OCI-LY1 (cell line): ENCODE measurements at regions not wholly inside any gene's neighbourhood (a gene's known extent, or its start where the extent isn't known, plus 50 kb on each side); places are given as distances from the start of the nearest gene placed in this dataset.
"Not testable (repeated sequence)": the region's sequence is repeated elsewhere in the genome, so short reads cannot be mapped to it uniquely, and the experiment has no call there.

Experiments
- H2AFZ ChIP-seq: fragments of 200-600 bp; sonication (generic), shearing (Covaris generic); 2 replicates; pipeline ENCODE4 v1.6.0; 2014; ENCODE audit warnings: antibody characterized with exemption, mild to moderate bottlenecking, low read length
- H3F3A ChIP-seq: fragments of 200-600 bp; sonication (generic), shearing (Covaris generic); 2 replicates; pipeline ENCODE4 v1.6.0; 2014; ENCODE audit warnings: mild to moderate bottlenecking, antibody characterized with exemption, low read length, moderate library complexity; ENCODE audit not compliant: insufficient read depth
- H3K27ac ChIP-seq: fragments of 200-600 bp; sonication (generic); 2 replicates; pipeline ENCODE4 v1.5.1; 2014; ENCODE audit warnings: low read length, mixed run types, mild to moderate bottlenecking, low read depth; ENCODE audit not compliant: poor library complexity, severe bottlenecking
- H3K27me3 ChIP-seq: fragments of 200-600 bp; sonication (generic); 2 replicates; pipeline ENCODE4 v1.6.0; 2014; ENCODE audit warnings: antibody characterized with exemption, mild to moderate bottlenecking, low read length, moderate library complexity; ENCODE audit not compliant: insufficient read depth
- H3K36me3 ChIP-seq: fragments of 200-600 bp; sonication (generic); 2 replicates; pipeline ENCODE4 v1.6.1; 2014; ENCODE audit warnings: mild to moderate bottlenecking, antibody characterized with exemption, low read length, moderate library complexity, mixed read lengths; ENCODE audit not compliant: insufficient read depth
- H3K4me1 ChIP-seq: fragments of 200-600 bp; sonication (generic); 2 replicates; pipeline ENCODE4 v1.5.1; 2014; ENCODE audit warnings: mild to moderate bottlenecking, low read length, moderate library complexity; ENCODE audit not compliant: insufficient read depth, severe bottlenecking
- H3K4me2 ChIP-seq: fragments of 200-600 bp; sonication (generic), shearing (Covaris generic); 2 replicates; pipeline ENCODE4 v1.6.1; 2014; ENCODE audit warnings: low read length
- H3K4me3 ChIP-seq: fragments of 200-600 bp; sonication (generic); 2 replicates; pipeline ENCODE4 v1.5.1; 2014; ENCODE audit warnings: low read length, low read depth, mild to moderate bottlenecking, mixed read lengths; ENCODE audit not compliant: poor library complexity, severe bottlenecking
- H3K79me2 ChIP-seq: fragments of 200-600 bp; shearing (Covaris generic); 2 replicates; pipeline ENCODE4 v1.6.1; 2016; ENCODE audit warnings: mixed run types, low read length, mixed read lengths; ENCODE audit not compliant: insufficient read depth
- H3K9ac ChIP-seq: fragments of 200-600 bp; sonication (generic), shearing (Covaris generic); 2 replicates; pipeline ENCODE4 v1.6.1; 2014; ENCODE audit warnings: mild to moderate bottlenecking, low read length, mixed read lengths
- H3K9me2 ChIP-seq: fragments of 200-600 bp; sonication (generic), shearing (Covaris generic); 2 replicates; pipeline ENCODE4 v1.6.1; 2014; ENCODE audit warnings: low read depth, mild to moderate bottlenecking, low read length, mixed read lengths
- H3K9me3 ChIP-seq: fragments of 200-600 bp; shearing (Covaris generic); 2 replicates; pipeline ENCODE4 v1.6.1; 2014; ENCODE audit warnings: low read length, mixed read lengths
- H4K20me1 ChIP-seq: fragments of 200-600 bp; sonication (generic), shearing (Covaris generic); 2 replicates; pipeline ENCODE4 v1.6.0; 2016; ENCODE audit warnings: mild to moderate bottlenecking, low read length; ENCODE audit not compliant: insufficient read depth
- EZH2 ChIP-seq: fragments of 200-600 bp; sonication (generic), shearing (Covaris generic); IDR thresholded peaks from 2 replicates; pipeline ENCODE4 v1.8.0; 2017; ENCODE audit warnings: borderline replicate concordance, mixed run types, mild to moderate bottlenecking, antibody characterized with exemption, low read length, moderate library complexity, mixed read lengths
- TF ChIP-seq, protein P1 (sequence below): fragments of 200-600 bp; sonication (generic), shearing (Covaris generic); IDR thresholded peaks from 2 replicates; pipeline ENCODE4 v1.5.1; 2017; ENCODE audit warnings: mild to moderate bottlenecking, antibody characterized with exemption, low read length, moderate library complexity, mixed read lengths

DNA sequence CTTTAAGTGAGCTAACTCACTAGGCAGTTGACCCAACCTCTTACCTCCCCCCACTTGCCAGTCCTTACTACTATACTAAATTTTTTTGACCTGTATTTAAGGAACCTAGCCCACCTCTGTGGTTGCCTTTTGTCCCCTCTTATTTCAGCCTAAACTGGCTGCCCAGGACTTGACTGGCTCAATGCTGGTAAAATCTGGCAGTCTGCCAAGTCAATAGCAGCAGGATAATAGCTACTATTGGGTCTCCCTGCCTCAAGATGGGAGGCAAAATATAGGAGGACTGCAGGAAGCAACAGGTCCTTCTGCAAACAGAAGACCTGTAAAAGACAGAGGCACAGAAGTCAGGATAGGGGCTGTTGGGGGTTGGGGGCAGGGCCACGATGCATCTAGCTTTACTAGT lies 144.2 kb upstream of the POGK start:
- TF ChIP-seq, protein P1, sequence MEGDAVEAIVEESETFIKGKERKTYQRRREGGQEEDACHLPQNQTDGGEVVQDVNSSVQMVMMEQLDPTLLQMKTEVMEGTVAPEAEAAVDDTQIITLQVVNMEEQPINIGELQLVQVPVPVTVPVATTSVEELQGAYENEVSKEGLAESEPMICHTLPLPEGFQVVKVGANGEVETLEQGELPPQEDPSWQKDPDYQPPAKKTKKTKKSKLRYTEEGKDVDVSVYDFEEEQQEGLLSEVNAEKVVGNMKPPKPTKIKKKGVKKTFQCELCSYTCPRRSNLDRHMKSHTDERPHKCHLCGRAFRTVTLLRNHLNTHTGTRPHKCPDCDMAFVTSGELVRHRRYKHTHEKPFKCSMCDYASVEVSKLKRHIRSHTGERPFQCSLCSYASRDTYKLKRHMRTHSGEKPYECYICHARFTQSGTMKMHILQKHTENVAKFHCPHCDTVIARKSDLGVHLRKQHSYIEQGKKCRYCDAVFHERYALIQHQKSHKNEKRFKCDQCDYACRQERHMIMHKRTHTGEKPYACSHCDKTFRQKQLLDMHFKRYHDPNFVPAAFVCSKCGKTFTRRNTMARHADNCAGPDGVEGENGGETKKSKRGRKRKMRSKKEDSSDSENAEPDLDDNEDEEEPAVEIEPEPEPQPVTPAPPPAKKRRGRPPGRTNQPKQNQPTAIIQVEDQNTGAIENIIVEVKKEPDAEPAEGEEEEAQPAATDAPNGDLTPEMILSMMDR, result no peak
- H3F3A ChIP-seq, result no peaks in the 10 kb centered on the region
- H3K9me2 ChIP-seq, result no peaks in the 10 kb centered on the region
- H3K79me2 ChIP-seq, result no peaks in the 10 kb centered on the region
- no peaks in the 10 kb centered on the region for H3K36me3 ChIP-seq
- H3K4me2 ChIP-seq, result no peak overlapping the region
- H4K20me1 ChIP-seq, result no peaks in the 10 kb centered on the region
- no peaks in the 10 kb centered on the region for H3K4me1 ChIP-seq
- H3K27me3 ChIP-seq, result no peaks in the 10 kb centered on the region
- H3K9me3 ChIP-seq, result no peaks in the 10 kb centered on the region
- no peak overlapping the region for H2AFZ ChIP-seq
- H3K4me3 ChIP-seq, result no peak overlapping the region
- no peak overlapping the region for H3K9ac ChIP-seq
- H3K27ac ChIP-seq, result no peak overlapping the region

DNA sequence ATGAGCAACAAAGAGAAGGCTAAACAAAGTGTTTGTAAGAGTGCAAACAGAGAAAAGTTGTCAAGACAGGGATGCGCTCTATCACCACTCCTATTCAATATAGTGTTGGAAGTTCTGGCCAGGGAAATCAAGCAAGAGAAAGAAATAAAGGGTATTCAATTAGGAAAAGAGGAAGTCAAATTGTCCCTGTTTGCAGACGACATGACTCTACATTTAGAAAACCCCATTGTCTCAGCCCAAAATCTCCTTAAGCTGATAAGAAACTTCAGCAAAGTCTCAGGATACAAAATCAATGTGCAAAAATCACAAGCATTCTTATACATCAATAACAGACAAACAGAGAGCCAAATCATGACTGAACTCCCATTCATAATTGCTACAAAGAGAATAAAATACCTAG lies 143.4 kb upstream of the POGK start:
- H3F3A ChIP-seq, H4K20me1 ChIP-seq, H3K36me3 ChIP-seq, H2AFZ ChIP-seq, H3K27ac ChIP-seq, H3K4me2 ChIP-seq, H3K9me3 ChIP-seq, H3K9me2 ChIP-seq, H3K4me3 ChIP-seq, H3K9ac ChIP-seq, H3K27me3 ChIP-seq, H3K79me2 ChIP-seq, H3K4me1 ChIP-seq: not testable (repeated sequence)

DNA sequence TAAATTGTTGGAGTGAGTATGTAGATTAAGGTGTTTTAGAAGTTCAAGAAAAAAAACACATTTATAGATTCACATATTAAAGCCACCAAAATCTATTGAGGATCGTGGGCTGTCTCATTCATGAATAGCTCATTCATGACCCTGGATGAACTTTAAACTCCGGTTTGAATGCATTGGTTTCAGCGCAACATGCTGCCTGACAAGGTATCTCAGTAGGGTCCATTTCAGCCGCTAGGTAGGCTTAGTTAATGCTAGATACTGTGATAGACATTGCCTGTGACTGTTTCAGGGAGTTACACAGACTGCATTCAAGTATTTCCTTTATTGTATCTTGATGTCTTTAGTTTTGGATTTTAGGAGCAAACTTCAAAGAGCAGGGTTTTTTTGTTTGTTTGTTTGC lies 140.5 kb upstream of the POGK start:
- H3F3A ChIP-seq, result no peaks in the 10 kb centered on the region

DNA sequence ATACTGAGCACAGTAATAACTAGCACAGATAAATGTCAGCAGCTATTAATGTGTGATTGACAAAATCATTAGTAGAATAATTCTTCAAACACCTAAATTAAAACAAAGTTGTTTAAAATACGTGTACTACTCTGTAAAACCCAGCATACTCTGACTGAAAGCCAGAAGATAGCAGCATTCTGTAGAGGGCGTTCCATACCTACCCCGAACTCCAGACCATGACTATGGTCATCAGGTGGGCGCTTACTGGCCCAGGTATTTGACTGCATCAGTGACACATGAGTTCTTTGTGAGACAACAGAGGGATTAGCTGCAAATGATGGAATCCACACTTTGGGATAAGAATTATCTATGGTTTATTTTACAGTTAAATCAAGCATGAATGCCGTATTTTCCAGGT lies 139.7 kb upstream of the POGK start:
- Histone ChIP-seq H3K36me3 (no peaks in the 10 kb centered on the region), H3F3A (no peaks in the 10 kb centered on the region), H3K4me1 (no peaks in the 10 kb centered on the region), H3K4me2 (no peak overlapping the region), H3K27me3 (no peaks in the 10 kb centered on the region), H3K9me2 (no peaks in the 10 kb centered on the region), H3K9me3 (no peaks in the 10 kb centered on the region), H3K79me2 (no peaks in the 10 kb centered on the region), H3K4me3 (no peak overlapping the region), H2AFZ (no peak overlapping the region), H3K27ac (no peak overlapping the region), H3K9ac (no peak overlapping the region), H4K20me1 (no peaks in the 10 kb centered on the region)
- TF ChIP-seq, protein P1, result no peak
- no peak for TF ChIP-seq EZH2

More for the DNA sequence above, 140.5 kb upstream of the POGK start:
- Histone ChIP-seq H3K9me3 (no peaks in the 10 kb centered on the region), H3K27me3 (no peaks in the 10 kb centered on the region), H3K4me3 (no peak overlapping the region), H3K4me2 (no peak overlapping the region), H3K36me3 (no peaks in the 10 kb centered on the region), H2AFZ (no peak overlapping the region), H4K20me1 (no peaks in the 10 kb centered on the region), H3K79me2 (no peaks in the 10 kb centered on the region), H3K9ac (no peak overlapping the region), H3K9me2 (no peaks in the 10 kb centered on the region), H3K27ac (no peak overlapping the region), H3K4me1 (no peaks in the 10 kb centered on the region)
- TF ChIP-seq, protein P1, result no peak
- TF ChIP-seq EZH2, result no peak
